ENCODE measurements at regions not wholly inside any gene's neighbourhood (a gene's known extent, or its start where the extent isn't known, plus 50 kb on each side); places are given as distances from the start of the nearest gene placed in this dataset.

DNA sequence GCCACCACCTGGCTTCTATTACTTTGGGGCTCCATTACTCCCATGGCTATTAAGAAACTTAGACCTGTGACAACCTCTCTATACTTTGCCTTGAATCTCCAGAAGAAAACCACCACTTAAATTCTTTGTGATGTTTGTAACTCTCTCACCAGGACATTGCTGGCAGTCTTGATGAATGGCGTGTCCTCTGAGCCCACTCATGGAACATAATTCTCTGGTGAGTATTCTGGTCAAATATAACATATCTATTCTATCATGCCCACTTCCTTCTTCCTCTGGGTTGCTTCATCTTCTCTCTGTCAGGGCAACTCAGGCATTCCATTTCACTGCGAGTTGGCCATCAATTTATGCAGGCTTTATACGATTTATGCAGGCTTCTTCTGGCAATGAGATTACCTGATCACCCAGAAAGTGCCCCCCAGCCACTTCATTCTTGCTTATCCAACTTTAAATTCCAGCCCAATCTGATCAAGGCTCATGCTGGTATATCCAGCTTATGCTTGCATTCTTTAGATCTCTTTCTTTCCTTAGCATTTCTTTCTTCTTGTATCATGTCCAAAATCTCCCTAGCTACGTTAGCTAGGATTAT, 112.0 kb upstream of the CHRM3 start:
- H4K91ac ChIP-seq (ENCODE audit: insufficient read length, low read depth, low read length), result no peak overlapping the region
- Mint-ChIP-seq H3K4me3 (no peak overlapping the region), H3K4me1 (no peaks in the 10 kb centered on the region), H3K9me3 (peaks cover 4 to 10% of the 10 kb centered on the region in 2 experiments; a peak in 3 of 5 replicates), H3K27me3 (ENCODE audit: low read depth) (no peaks in the 10 kb centered on the region), H3K36me3 (ENCODE audit: insufficient read depth in 1 of 3, low read depth in 3 of 3) (peaks cover 0 to 5% (median 0%) of the 10 kb centered on the region in 3 experiments; a peak in 2 of 7 replicates), H3K27ac (no peak overlapping the region)
- no peak overlapping the region for H3K4ac ChIP-seq (ENCODE audit: low read depth, low read length)
- no peak overlapping the region for H2BK20ac ChIP-seq (ENCODE audit: low read depth, low read length, poor library complexity, severe bottlenecking)
- H4K8ac ChIP-seq (replicated peaks; ENCODE audit: insufficient read length, low read depth, low read length), result no peak overlapping the region
- H3K14ac ChIP-seq (ENCODE audit: insufficient read depth, low read length), result no peak overlapping the region
- H3K27me3 ChIP-seq (ENCODE audit: insufficient read depth, low read length), result no peaks in the 10 kb centered on the region
- no peak overlapping the region for H3T11ph ChIP-seq (ENCODE audit: low read length)
- H3K56ac ChIP-seq (ENCODE audit: insufficient read length, low read depth, low read length), result no peak overlapping the region
- H3K4me1 ChIP-seq (ENCODE audit: insufficient read depth, low read length), result no peaks in the 10 kb centered on the region
- H3K27ac ChIP-seq (ENCODE audit: insufficient read length, low read depth, low read length), result no peak overlapping the region
- no peak overlapping the region for H2AK5ac ChIP-seq (ENCODE audit: insufficient read length, low read length)
- TF ChIP-seq, protein P1, sequence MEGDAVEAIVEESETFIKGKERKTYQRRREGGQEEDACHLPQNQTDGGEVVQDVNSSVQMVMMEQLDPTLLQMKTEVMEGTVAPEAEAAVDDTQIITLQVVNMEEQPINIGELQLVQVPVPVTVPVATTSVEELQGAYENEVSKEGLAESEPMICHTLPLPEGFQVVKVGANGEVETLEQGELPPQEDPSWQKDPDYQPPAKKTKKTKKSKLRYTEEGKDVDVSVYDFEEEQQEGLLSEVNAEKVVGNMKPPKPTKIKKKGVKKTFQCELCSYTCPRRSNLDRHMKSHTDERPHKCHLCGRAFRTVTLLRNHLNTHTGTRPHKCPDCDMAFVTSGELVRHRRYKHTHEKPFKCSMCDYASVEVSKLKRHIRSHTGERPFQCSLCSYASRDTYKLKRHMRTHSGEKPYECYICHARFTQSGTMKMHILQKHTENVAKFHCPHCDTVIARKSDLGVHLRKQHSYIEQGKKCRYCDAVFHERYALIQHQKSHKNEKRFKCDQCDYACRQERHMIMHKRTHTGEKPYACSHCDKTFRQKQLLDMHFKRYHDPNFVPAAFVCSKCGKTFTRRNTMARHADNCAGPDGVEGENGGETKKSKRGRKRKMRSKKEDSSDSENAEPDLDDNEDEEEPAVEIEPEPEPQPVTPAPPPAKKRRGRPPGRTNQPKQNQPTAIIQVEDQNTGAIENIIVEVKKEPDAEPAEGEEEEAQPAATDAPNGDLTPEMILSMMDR (conservative IDR thresholded peaks at IDR 0.05), result no peak
- no peak overlapping the region for H4K5ac ChIP-seq (ENCODE audit: insufficient read length, low read depth, low read length)
- H3K23ac ChIP-seq (ENCODE audit: insufficient read length, low read depth, low read length), result no peak overlapping the region
- no peak overlapping the region for H2AFZ ChIP-seq (ENCODE audit: low read length)
- DNase-seq, result no peak
- no peaks in the 10 kb centered on the region for H3K79me2 ChIP-seq (ENCODE audit: insufficient read depth, low read length)
- no peak overlapping the region for H2BK12ac ChIP-seq (ENCODE audit: insufficient read length, low read depth, low read length)
- no peaks in the 10 kb centered on the region for H3K23me2 ChIP-seq (ENCODE audit: insufficient read length, low read depth, low read length, poor library complexity, severe bottlenecking)
- no peak overlapping the region for H3K4me2 ChIP-seq (ENCODE audit: insufficient read depth, insufficient read length, low read length)
- no peak overlapping the region for H3K18ac ChIP-seq (ENCODE audit: insufficient read length, low read depth, low read length)
- H4K20me1 ChIP-seq (ENCODE audit: control insufficient read depth, insufficient read depth, insufficient read length), result no peaks in the 10 kb centered on the region
- H2BK5ac ChIP-seq (ENCODE audit: insufficient read length, low read length), result no peak overlapping the region
- no peaks in the 10 kb centered on the region for H3K9me3 ChIP-seq (ENCODE audit: control insufficient read depth, low read depth, low read length)
- no peak overlapping the region for H3K9ac ChIP-seq (ENCODE audit: extremely low read depth, insufficient read length, low read length)
- no CpG with 5 or more reads among the region's 4 CpGs for WGBS (ENCODE audit: extremely low coverage, insufficient read length, low lambda C conversion rate)
- H2BK120ac ChIP-seq (ENCODE audit: low read depth, low read length, poor library complexity, severe bottlenecking), result no peak overlapping the region
- H2BK15ac ChIP-seq (ENCODE audit: low read depth, low read length), result no peak overlapping the region
- no peaks in the 10 kb centered on the region for H3K79me1 ChIP-seq (ENCODE audit: insufficient read depth, low read depth, low read length, poor library complexity, severe bottlenecking)
